Activated T-cell treated with anti-CD3 and anti-CD28 coated beads, Interleukin-2, amount 50 U/mL, for 24 hours (primary cell): ENCODE measurements at regions not wholly inside any gene's neighbourhood (a gene's known extent, or its start where the extent isn't known, plus 50 kb on each side); places are given as distances from the start of the nearest gene placed in this dataset.
"Not testable (repeated sequence)": the region's sequence is repeated elsewhere in the genome, so short reads cannot be mapped to it uniquely, and the experiment has no call there.

Experiments
- DNase-seq: peaks from one replicate; pipeline ENCODE4 v3.0.0-alpha.2; 2020
- H3K27ac Mint-ChIP-seq: 2 replicates; pipeline ENCODE4 v1.8.0; 2020; ENCODE audit warnings: mild to moderate bottlenecking, mixed read lengths
- H3K27me3 Mint-ChIP-seq: 2 replicates; pipeline ENCODE4 v1.8.0; 2020; ENCODE audit warnings: mixed read lengths
- H3K36me3 Mint-ChIP-seq: 2 replicates; pipeline ENCODE4 v1.8.0; 2020; ENCODE audit warnings: low read depth, mixed read lengths
- H3K4me1 Mint-ChIP-seq: 2 replicates; pipeline ENCODE4 v1.8.0; 2020; ENCODE audit warnings: low read depth, mixed read lengths
- H3K4me3 Mint-ChIP-seq: 2 replicates; pipeline ENCODE4 v1.8.0; 2020; ENCODE audit warnings: mild to moderate bottlenecking, moderate library complexity, mixed read lengths
- H3K9me3 Mint-ChIP-seq: 2 replicates; pipeline ENCODE4 v1.8.0; 2020; ENCODE audit warnings: mixed read lengths

DNA sequence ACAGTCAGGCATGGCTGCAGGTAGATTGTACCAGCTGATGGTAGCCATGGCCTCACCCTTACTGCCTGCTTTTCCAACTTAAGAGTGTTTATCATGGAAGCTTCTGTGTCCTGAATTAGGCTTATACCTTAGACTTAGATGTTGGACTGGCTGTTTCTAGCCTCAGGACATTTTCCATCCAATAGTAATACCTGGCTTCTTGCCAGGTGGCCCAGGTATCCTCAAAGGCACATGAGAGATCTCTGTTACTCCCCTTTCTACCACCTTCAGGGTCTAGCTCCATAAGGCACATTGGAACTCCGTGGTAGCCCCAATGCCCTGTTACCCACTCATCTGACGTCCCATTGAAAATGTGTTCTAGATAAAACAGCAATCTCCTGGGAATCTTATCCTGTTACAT is 407.5 kb downstream of the SPRY2 start:
- Mint-ChIP-seq H3K4me3 (no peak overlapping the region), H3K27me3 (no peaks in the 10 kb centered on the region), H3K9me3 (no peaks in the 10 kb centered on the region), H3K36me3 (no peaks in the 10 kb centered on the region), H3K27ac (no peak overlapping the region), H3K4me1 (no peaks in the 10 kb centered on the region)
- no peak for DNase-seq

DNA sequence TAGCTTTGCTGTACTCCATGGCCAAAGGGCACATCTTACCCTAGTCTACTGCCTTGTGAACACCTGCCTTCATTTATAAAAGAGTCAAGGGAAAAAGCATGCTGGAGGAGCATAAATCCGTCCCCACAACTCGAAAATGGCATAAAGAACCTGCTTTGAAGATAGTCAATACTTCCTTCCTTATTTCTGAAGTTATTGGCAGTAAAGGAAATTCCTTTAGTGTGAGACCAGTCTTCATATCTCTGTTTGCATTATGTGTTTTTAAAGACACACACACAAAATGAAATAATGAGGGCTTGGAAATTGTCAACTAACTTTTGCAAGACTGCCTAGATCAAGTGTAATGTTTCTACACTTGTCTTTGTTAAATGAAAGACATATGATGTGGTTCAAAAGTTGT is 408.4 kb downstream of the SPRY2 start:
- no peak for DNase-seq
- Mint-ChIP-seq H3K9me3 (no peaks in the 10 kb centered on the region), H3K27ac (no peak overlapping the region), H3K27me3 (no peaks in the 10 kb centered on the region), H3K36me3 (no peaks in the 10 kb centered on the region), H3K4me3 (no peak overlapping the region), H3K4me1 (no peaks in the 10 kb centered on the region)

DNA sequence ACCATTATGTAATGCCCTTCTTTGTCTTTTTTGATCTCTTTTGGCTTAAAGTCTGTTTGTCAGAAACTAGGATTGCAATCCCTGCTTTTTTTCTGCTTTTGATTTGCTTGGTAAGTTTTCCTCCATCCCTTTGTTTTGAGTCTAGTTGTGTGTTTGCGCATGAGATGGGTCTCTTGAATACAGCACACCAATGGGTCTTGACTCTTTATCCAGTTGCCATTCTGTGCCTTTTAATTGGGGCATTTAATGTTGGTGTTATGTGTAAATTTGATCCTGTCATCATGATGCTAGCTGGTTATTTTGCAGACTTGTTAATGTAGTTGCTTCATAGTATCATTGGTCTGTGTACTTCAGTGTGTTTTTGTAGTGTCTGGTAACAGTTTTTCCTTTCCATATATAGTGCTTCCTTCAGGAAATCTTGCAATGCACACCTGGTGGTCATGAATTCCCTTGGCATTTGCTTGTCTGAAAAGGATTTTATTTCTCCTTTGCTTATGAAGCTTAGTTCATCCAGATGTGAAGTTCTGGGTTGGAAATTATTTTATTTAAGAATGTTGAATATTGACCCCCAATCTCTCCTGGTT is 416.9 kb downstream of the SPRY2 start:
- not testable (repeated sequence) for H3K4me1 Mint-ChIP-seq, H3K9me3 Mint-ChIP-seq, H3K27me3 Mint-ChIP-seq, DNase-seq, H3K4me3 Mint-ChIP-seq, H3K36me3 Mint-ChIP-seq, H3K27ac Mint-ChIP-seq

DNA sequence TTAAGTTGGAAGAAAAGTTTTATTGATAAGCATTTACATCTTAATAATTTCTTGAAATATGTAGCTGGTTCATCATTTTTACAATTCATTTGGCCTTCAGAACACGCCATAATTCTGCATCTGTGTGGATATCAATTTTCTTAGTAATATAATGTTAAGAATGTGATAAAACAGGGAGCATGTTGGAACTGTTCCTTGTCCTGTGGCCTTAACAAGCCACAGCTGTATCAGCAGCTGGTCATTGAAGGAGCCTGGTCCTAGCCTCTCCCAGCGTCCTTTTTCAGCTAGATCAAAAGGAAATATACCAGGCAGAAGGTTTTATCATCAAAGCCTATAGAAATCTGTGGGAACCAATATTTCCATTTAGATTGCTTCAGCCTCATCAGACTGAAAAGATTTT is 421.8 kb downstream of the SPRY2 start:
- H3K9me3 Mint-ChIP-seq, result peaks cover 7% of the 10 kb centered on the region
- H3K27me3 Mint-ChIP-seq, result no peaks in the 10 kb centered on the region
- no peak overlapping the region for H3K4me3 Mint-ChIP-seq
- no peaks in the 10 kb centered on the region for H3K4me1 Mint-ChIP-seq
- no peak for DNase-seq
- no peak overlapping the region for H3K27ac Mint-ChIP-seq
- H3K36me3 Mint-ChIP-seq, result no peaks in the 10 kb centered on the region

DNA sequence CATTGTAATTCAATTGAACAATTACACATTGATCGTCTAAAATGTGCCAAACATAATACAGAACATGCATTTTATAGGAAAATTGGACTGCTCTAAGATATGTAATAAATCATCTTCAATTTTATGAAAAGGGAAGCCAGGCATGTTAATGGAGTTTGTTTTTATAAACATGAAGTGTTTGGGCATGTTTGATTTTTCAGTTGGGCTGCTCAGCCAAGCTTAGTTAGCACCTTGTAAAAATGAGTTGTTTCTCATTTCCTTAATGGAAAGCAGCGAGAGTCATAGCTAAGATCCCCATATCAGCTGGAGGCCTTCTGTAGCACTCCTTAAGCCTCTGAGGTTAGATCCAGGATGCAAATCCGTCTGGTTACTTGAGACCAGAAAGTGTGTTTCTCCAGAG is 422.3 kb downstream of the SPRY2 start:
- Mint-ChIP-seq H3K27me3 (no peaks in the 10 kb centered on the region), H3K4me3 (no peak overlapping the region), H3K27ac (no peak overlapping the region), H3K36me3 (no peaks in the 10 kb centered on the region), H3K9me3 (peaks cover 4% of the 10 kb centered on the region), H3K4me1 (no peaks in the 10 kb centered on the region)
- no peak for DNase-seq

DNA sequence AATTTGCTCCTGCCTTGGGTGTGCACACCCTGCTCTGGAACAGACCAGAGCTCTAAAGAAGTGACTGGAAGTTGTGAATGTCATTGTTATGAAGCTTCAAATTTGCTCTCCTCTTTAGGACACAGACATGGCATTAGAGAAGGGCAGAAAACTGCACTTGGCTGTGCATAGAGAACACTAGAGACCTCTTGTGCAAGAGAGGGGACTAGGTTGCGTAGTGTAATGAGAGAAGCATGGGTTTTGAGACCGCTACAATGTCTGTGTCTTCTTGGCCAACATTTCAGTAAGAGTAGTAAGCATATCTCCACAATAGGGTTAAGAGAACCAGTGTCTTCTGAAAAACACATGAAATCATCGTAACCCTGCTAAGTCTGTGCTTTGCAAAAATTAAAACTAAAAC is 423.3 kb downstream of the SPRY2 start:
- H3K4me3 Mint-ChIP-seq, result no peak overlapping the region
- no peak overlapping the region for H3K27ac Mint-ChIP-seq
- DNase-seq, result no peak
- no peaks in the 10 kb centered on the region for H3K36me3 Mint-ChIP-seq
- no peaks in the 10 kb centered on the region for H3K27me3 Mint-ChIP-seq
- no peaks in the 10 kb centered on the region for H3K4me1 Mint-ChIP-seq
- H3K9me3 Mint-ChIP-seq, result peaks cover 4% of the 10 kb centered on the region

DNA sequence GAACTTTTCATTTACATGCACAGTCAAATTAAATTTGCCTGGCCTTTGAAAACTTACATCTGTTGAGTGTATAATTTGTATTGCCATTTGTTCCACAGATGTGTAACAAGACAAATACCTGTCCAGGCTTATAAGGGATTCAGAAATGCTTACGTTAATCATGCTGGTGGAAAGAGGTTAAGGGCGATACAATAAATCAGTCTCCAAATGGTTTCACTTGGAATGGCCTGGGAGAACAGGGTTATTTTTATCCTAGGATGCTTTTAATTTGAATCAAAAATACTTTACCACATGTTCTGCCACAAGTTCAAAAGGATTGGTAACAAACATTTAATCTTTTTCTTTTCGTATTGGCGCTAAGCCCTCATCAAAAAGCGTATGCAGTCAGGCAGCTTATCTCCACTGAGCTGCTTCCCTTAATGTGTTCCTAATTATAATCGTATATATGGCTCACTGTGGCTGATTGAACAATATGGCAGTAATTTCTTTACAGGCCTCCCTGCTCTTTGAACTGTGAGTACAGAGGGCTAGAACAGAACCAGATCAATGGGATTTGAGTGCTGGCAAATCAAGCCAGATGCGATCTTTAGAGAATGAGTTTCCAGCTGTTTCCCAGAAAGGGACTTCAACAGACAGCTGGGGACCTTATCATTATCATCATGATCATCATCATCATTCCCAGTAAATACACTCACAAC is 425.7 kb downstream of the SPRY2 start:
- Mint-ChIP-seq H3K36me3 (no peaks in the 10 kb centered on the region), H3K27me3 (no peaks in the 10 kb centered on the region), H3K4me3 (no peak overlapping the region), H3K4me1 (no peaks in the 10 kb centered on the region), H3K9me3 (no peaks in the 10 kb centered on the region), H3K27ac (no peak overlapping the region)
- no peak for DNase-seq

DNA sequence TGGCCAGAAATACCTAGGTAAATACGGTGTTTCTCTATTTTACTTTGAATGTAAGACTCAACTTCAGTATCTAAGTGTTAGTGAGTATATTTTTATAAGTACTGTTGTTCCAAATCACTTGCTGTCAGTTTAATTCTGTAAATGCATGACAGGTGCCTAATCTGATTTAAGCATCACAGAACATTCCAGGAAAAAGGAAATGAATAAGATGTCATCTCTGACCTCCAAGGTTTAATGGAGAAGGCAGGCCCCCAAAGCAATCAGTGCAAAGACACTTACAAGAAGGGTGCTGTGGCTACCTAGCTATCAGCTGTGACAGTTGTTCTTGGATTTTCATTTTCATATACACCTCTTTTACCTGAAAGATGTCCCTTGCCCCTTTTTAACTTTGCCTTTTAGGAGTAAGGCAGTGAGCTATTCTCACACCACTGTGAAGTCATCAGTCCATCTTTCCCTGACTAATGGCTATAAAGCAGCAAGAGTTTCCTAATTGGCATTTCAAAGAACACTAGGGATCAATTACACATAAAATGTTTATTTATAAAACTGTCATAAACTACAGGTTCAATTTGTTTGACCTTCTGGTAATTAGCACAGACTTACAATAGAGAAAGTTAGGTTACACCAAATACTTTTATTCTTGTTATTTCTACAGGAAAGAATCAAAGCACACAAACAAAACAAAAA is 427.6 kb downstream of the SPRY2 start:
- Mint-ChIP-seq H3K36me3 (no peaks in the 10 kb centered on the region), H3K9me3 (no peaks in the 10 kb centered on the region), H3K27ac (no peak overlapping the region)

DNA sequence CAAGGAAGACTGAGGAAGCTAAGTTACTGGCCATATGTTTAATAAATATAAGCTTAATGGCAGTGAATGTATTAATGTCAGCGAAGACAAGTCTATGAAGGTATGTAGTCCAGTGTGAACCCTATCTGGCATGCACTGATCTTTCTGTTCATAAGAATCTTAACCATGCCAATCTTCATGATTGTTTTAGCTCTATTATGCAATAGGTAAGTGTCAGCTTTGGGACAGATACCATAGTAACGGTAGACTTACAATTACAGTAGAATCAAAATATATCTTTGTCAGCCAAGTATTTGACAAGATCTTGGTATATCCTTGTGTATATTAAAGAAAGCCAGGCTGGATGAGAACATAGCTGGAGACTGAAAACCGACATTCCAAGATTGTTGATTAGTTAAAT is 428.5 kb downstream of the SPRY2 start:
- Mint-ChIP-seq H3K27me3 (no peaks in the 10 kb centered on the region), H3K4me1 (no peaks in the 10 kb centered on the region), H3K4me3 (no peak overlapping the region), H3K27ac (no peak overlapping the region), H3K9me3 (no peaks in the 10 kb centered on the region), H3K36me3 (no peaks in the 10 kb centered on the region)
- no peak for DNase-seq

More for the DNA sequence above, 427.6 kb downstream of the SPRY2 start:
- H3K27me3 Mint-ChIP-seq, result no peaks in the 10 kb centered on the region
- H3K4me1 Mint-ChIP-seq, result no peaks in the 10 kb centered on the region
- no peak overlapping the region for H3K4me3 Mint-ChIP-seq
- DNase-seq, result no peak

DNA sequence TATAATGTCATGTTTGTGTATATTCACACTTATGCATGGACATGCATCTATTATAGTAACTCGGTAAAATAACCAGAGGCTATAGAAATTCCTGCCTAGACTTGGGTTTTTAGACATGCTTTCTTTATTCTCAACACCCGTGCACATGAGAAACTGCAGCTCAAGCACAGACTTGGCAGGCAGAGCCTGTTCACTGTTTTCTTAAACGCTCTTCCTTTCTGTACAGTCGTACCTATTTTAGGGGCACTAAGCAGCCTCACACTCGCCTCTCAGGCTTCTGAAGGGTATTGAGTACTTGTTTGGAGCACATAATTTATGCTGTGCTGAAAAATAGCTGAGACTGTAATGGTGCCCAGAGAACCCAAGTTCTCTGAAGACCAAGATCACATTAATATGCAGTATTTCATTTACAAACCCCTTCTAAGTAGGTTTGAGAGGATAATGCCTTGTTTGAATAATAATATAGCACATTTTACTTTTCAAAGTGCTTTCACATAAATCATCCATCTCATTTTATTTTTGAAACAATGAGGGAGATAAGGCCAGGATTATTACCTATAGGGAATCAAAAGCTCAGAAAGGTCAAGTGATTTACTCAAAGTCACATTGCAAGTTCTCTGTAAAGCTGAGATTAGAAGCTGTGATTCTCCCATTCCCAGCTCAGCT is 429.9 kb downstream of the SPRY2 start:
- H3K36me3 Mint-ChIP-seq, result no peaks in the 10 kb centered on the region
- H3K27ac Mint-ChIP-seq, result no peak overlapping the region
- H3K9me3 Mint-ChIP-seq, result no peaks in the 10 kb centered on the region
- no peak overlapping the region for H3K4me3 Mint-ChIP-seq
- no peaks in the 10 kb centered on the region for H3K27me3 Mint-ChIP-seq
- no peaks in the 10 kb centered on the region for H3K4me1 Mint-ChIP-seq
- no peak for DNase-seq

DNA sequence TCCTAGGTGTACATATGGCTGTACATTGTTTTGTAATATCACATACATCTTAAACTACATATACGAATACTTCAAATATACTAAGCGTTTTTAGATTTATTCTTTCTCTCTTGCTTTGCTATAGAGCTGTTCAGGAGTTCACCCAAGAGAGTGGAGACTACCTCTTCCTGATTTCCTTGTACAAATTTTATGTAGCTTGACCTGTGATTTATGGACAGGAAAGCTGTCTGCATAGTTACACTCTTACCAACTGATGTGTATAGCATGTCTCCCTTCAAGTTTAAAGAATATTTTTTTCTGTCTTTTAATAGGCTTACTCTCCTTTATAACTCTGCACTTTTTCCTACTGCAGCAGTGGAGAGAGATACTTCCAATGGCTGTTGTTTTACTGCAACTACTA is 428.7 kb downstream of the NDFIP2 start:
- H3K27ac Mint-ChIP-seq, result no peak overlapping the region
- H3K4me1 Mint-ChIP-seq, result no peaks in the 10 kb centered on the region
- no peak for DNase-seq
- H3K36me3 Mint-ChIP-seq, result no peaks in the 10 kb centered on the region
- H3K27me3 Mint-ChIP-seq, result no peaks in the 10 kb centered on the region
- H3K9me3 Mint-ChIP-seq, result no peaks in the 10 kb centered on the region
- H3K4me3 Mint-ChIP-seq, result no peak overlapping the region

DNA sequence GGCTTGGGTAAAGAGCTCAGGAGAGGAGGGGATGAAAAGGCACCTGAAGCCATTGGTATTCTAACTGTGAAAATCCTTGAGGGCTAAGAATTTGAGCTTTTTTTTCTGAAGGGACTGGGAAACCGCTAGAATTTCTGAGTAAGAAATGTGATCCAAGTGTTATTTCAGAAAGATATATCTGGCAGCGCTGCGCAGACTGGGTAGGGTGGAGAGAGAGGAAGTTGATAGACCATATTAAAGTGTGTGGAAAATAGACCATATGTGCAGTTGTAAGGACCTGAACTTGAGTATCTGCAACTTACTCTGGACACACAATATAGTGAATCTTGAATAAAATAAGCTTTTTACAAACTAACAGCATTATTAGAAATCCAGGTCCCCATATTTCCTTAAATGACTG is 427.4 kb downstream of the NDFIP2 start:
- Mint-ChIP-seq H3K36me3 (no peaks in the 10 kb centered on the region), H3K4me1 (no peaks in the 10 kb centered on the region), H3K9me3 (no peaks in the 10 kb centered on the region), H3K27ac (no peak overlapping the region), H3K27me3 (no peaks in the 10 kb centered on the region), H3K4me3 (no peak overlapping the region)
- no peak for DNase-seq

DNA sequence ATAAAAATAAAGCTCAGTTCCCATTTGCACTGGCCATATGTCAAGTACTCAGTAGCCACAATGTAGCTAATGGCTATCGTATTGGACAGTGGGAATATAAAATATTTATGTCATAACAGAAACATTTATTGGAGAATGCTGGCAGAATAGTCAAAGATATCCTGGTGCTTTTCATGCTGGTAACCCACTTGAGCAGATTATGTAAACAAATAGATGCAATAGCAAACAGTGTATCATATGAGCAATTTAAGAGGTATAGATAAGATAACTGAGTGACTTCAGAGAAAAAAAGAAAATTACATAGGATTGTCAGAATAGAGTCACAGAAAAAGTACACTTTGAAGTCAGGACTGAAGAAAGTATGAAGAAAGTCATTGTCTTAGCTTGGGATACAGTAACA is 426.6 kb downstream of the NDFIP2 start:
- DNase-seq, result no peak
- Mint-ChIP-seq H3K36me3 (no peaks in the 10 kb centered on the region), H3K4me3 (no peak overlapping the region), H3K4me1 (no peaks in the 10 kb centered on the region), H3K27me3 (no peaks in the 10 kb centered on the region), H3K27ac (no peak overlapping the region), H3K9me3 (no peaks in the 10 kb centered on the region)

DNA sequence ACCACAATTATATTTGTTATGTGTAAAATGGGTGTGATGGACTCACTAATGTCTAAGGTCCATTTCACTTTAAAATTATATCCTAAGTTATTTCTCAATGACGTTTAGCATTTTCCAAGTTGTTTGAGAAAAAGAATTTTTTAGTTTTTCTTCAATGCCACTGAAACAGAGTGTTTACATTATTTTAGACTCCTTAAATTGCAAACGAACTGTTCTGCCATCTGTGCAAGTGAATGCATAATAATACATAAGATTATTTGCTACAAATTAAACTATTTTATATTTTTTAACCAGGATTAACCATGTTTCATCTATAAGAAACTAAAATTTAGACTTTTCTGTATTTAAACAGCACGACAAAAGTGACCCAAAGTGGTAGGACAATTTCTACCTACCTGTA is 425.4 kb downstream of the NDFIP2 start:
- Mint-ChIP-seq H3K36me3 (no peaks in the 10 kb centered on the region), H3K27me3 (no peaks in the 10 kb centered on the region), H3K4me1 (no peaks in the 10 kb centered on the region), H3K4me3 (no peak overlapping the region), H3K9me3 (no peaks in the 10 kb centered on the region), H3K27ac (no peak overlapping the region)
- no peak for DNase-seq

DNA sequence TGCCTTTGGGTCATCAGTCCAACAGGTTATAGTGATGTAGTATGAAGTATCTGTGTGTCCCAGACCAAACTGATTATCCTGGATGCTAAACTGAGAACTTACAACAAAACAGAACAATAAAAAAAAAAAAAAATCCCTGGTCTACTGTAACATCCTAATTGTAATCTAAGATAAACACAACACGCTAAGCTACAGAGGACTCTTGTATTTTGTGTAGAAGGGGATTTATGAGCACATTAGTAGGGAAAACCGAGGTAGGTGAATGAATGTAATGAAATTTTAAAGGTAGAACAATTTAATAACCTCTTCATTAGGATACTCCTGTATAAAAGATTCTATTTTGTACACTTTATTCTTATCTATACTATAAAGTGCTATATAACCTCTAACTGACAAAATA is 424.1 kb downstream of the NDFIP2 start:
- Mint-ChIP-seq H3K36me3 (no peaks in the 10 kb centered on the region), H3K27ac (no peak overlapping the region), H3K4me1 (no peaks in the 10 kb centered on the region), H3K9me3 (no peaks in the 10 kb centered on the region), H3K4me3 (no peak overlapping the region), H3K27me3 (no peaks in the 10 kb centered on the region)
- no peak for DNase-seq
